ENCODE measurements at regions not wholly inside any gene's neighbourhood (a gene's known extent, or its start where the extent isn't known, plus 50 kb on each side); places are given as distances from the start of the nearest gene placed in this dataset.

GRCh38 chr3:174480767-174481166, 378.4 kb upstream of the NAALADL2 start:
- TF ChIP-seq CTCF (IDR thresholded peaks at IDR 0.05) (no peak), POLR2A (IDR thresholded peaks at IDR 0.05) (no peak)
